NOMO-1 (cell line): ENCODE measurements at regions not wholly inside any gene's neighbourhood (a gene's known extent, or its start where the extent isn't known, plus 50 kb on each side); places are given as distances from the start of the nearest gene placed in this dataset.
"Not testable (repeated sequence)": the region's sequence is repeated elsewhere in the genome, so short reads cannot be mapped to it uniquely, and the experiment has no call there.

Experiments
- DNase-seq, 2 experiments: peaks; one replicate each; lab custom pipeline; 2025; ENCODE audit not compliant: unreplicated experiment in 2 of 2; lab: John Stamatoyannopoulos, UW

GRCh38 chr1:79976287-79976686 lies 969.8 kb upstream of the ADGRL4 start:
- DNase-seq = no peak

GRCh38 chr1:79974659-79975058 lies 968.1 kb upstream of the ADGRL4 start:
- DNase-seq = no peak

GRCh38 chr1:79969886-79970285 lies 963.4 kb upstream of the ADGRL4 start:
- DNase-seq = no peak

- DNase-seq = no peak
Measured at GRCh38 chr1:79966438-79966837, 959.9 kb upstream of the ADGRL4 start.

GRCh38 chr1:79959635-79960034 lies 953.1 kb upstream of the ADGRL4 start:
- DNase-seq = no peak

- DNase-seq = no peak
Measured at GRCh38 chr1:79955966-79956365, 949.4 kb upstream of the ADGRL4 start.

- no peak for DNase-seq
Measured at GRCh38 chr1:79950511-79950910, 944.0 kb upstream of the ADGRL4 start.

GRCh38 chr1:79945391-79945790 lies 938.9 kb upstream of the ADGRL4 start:
- DNase-seq = no peak

GRCh38 chr1:79929356-79929755 lies 922.8 kb upstream of the ADGRL4 start:
- DNase-seq = no peak

GRCh38 chr1:79928901-79929300 lies 922.4 kb upstream of the ADGRL4 start:
- DNase-seq = no peak

GRCh38 chr1:79920960-79921669 lies 914.6 kb upstream of the ADGRL4 start:
- no peak for DNase-seq

- DNase-seq = no peak
Measured at GRCh38 chr1:79914896-79915295, 908.4 kb upstream of the ADGRL4 start.

- no peak for DNase-seq
Measured at GRCh38 chr1:79912813-79913212, 906.3 kb upstream of the ADGRL4 start.

GRCh38 chr1:79903321-79903720 lies 896.8 kb upstream of the ADGRL4 start:
- DNase-seq = no peak

- DNase-seq = no peak
Measured at GRCh38 chr1:79902418-79902817, 895.9 kb upstream of the ADGRL4 start.

- DNase-seq = no peak
Measured at GRCh38 chr1:79899914-79900313, 893.4 kb upstream of the ADGRL4 start.

GRCh38 chr1:79896140-79896539 lies 889.6 kb upstream of the ADGRL4 start:
- no peak for DNase-seq

- DNase-seq = no peak
Measured at GRCh38 chr1:79895573-79895972, 889.0 kb upstream of the ADGRL4 start.

- DNase-seq = not testable (repeated sequence)
Measured at GRCh38 chr1:79894129-79894528, 887.6 kb upstream of the ADGRL4 start.

- DNase-seq = no peak
Measured at GRCh38 chr1:79887059-79887458, 880.5 kb upstream of the ADGRL4 start.

- DNase-seq = no peak
Measured at GRCh38 chr1:79885101-79885500, 878.6 kb upstream of the ADGRL4 start.

GRCh38 chr1:79877086-79877485 lies 870.6 kb upstream of the ADGRL4 start:
- DNase-seq = no peak

- no peak for DNase-seq
Measured at GRCh38 chr1:79875187-79875586, 868.7 kb upstream of the ADGRL4 start.
